ENCODE measurements at regions not wholly inside any gene's neighbourhood (a gene's known extent, or its start where the extent isn't known, plus 50 kb on each side); places are given as distances from the start of the nearest gene placed in this dataset.

DNA sequence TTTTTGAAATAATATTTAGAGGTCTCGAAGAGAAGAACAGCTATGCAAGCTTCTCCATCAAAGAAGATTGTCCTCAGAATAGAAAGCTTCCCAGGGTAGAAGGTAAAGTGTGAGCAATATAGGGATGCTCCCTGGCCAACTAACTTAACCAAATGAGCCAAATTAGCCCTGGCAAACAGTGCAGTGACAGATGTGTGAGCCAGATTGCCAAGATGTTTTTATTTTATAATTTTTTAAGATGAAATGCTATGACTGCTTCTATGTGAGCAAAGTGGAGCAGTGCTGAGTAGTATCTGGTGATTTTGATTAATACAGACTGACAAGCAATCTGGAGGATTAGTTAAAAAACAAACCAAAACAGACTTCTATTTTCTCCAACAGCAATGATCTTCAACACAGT lies 202.1 kb downstream of the NOVA1 start:
- no peak for DNase-seq

DNA sequence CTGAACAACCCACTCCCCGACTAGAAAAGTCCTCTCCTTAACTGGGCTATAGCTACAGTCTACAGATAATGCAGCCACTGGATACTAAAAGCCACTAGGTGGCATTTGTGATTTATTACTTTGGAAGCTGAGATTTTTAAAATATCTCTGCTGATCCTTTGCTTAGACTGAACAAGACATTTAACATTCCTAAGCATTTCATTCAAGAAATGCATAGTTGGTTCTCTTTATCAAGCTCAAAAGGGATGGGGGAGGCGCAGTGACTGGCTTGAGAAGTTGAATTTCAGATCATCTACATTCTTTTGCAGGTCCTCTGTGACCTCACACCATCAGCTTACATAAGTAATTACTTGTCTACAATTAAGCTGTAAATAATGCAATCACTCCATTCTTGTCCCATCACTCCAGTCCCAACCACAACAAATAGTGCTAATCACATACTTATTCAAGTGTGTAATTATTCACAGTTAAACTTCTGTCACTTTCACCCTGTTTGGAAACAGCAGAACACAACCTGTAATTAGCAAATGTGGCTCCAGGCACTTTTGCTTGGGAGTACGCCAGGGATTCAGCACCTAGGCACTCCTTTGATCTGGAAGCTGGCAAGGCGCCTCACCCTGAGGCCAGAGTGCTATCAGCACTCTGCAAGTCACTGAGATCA lies 203.6 kb downstream of the NOVA1 start:
- no peak for DNase-seq

DNA sequence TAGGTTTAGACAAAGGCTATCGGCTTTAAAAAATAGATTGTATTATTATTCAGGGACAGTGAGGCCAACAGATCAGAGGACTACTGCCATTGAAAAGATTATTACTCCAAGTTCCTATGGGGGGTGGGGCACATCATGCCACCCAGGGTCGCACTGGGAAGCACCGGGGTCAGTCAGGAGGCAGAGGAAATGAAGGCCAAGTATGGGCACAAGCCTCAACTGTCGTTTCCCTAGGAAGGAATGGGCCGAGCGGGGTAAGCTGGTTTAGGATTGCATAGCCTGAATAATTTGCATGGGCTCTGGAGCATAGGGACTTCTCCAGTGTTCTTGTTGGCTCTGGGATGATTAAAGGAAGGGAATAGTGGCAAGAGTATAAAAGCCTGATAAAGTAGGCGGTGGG lies 205.3 kb downstream of the NOVA1 start:
- no peak for DNase-seq

DNA sequence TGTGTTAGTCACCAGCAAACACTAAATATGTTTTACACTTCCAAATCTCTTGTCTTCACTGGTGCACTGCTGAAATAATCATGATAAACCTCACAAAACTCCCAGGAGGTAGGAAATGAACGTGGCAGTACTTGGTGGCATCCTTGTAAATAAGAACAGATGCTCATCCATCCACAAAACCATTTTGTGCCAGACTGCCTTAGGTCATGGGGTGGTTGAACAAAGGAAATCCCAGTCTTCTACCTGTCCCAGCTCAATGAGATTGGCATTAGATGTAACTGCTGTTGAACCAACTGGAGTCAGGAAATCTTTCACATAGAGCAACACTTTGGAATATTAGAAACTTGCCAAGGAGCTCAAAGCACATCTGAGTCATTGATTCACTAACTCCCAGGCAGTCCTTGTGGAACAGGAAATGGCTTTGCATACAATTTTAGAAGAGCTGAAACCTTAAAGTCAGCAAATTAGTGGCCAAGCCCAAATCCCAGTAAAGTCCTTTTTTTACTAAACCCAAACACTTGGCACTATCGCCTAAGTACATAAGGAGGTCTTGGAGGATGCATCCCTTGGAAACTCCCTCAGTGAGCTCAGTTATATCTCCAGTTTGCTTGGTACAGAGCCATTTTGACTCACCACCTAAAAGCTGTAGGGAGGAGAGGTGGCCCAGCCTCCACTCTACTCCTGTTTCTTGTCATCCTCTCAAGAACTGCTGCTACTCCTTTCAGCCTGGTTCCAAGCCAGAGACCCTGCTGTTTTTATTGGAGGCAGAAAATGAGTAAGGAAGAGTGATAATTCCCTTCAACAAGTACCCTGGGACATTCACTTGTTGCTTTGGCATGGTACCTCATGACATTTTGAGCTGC lies 208.0 kb downstream of the NOVA1 start:
- no peak for DNase-seq

DNA sequence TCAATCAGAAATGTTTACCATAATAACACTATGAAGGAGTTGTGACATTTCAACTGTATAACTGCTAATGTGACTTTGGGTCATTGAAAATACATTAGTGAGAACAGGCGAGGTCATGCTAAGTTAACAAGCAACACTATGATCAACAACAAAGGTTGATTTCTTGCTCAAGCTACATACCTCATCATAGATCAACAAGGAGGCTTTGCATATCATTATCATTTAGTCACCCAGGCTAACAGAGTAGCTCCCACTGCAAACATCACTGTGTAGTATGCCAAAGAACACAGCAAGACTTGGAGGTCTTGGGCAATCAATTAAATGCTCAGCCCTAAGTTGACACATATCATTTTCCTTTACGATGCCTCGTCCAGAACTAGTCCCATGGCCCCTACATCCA lies 212.5 kb downstream of the NOVA1 start:
- DNase-seq = no peak

DNA sequence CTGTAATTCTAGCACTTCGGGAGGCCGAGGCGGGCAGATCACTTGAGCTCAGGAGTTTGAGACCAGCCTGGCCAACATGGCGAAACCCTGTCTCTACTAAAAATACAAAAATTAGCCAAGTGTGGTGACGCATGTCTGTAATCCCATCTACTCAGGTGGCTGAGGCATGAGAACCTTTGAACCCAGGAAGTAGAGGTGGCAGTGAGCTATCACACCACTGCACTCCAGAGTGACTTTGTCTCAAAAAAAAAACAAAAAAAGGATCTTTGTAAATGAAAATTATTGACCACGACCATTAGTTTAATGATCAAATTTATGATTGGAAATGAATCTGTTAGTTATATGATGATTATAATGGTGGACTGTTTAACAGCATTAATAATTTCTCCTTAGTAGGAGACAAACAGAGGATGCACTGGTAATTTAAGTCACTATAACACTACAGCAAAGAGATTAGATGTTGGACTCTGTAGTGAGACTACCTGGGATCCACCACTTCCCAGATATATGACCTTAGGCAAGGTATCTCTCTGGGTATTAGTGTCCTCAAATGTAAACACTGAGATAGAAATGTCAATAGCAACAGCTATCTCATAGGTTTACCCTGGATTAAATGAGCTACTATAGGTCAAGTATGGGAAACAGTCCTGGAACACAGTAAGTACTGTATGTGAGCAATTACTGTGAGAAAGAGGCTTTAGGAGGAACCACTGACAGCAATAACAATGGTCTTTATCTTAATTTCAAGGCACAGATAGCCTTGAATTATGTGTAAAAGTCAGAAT lies 214.7 kb downstream of the NOVA1 start:
- DNase-seq = no peak

DNA sequence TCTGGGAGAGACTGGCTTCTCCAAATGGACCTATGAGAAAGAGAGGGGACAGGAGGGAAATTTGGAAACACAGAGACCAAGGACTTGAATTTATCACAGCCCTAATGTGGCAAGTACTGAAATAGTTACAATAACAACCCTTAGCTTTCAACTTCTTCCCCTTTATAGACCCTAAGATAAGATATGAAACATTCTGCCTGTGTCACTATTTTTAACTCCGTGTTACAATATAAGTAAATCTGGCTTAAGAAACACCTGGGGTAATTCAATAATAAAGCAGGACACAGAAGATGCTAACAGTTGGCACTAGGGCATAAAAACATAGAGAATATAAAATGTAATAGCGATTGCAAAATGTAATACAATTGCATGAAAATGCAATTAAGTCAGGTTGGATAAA lies 216.4 kb downstream of the NOVA1 start:
- no peak for DNase-seq

DNA sequence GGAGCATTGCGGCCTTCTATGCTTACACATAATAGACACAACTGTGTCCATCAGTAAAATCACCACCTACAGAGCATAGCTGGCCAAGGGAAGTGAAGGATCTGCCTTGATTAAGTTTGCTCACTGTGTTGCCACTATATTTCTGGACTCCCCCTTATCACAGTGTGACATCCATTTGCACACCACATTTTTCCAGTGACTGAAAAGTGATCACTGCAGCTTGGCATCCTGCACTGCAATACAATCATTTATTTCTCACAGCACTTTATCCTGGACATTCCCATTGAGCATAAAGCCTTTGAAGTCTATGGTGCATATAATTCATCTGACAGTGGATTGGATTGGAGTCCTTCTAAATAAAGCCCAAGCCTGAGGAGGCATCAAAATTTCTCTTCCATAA lies 217.2 kb downstream of the NOVA1 start:
- no peak for DNase-seq

DNA sequence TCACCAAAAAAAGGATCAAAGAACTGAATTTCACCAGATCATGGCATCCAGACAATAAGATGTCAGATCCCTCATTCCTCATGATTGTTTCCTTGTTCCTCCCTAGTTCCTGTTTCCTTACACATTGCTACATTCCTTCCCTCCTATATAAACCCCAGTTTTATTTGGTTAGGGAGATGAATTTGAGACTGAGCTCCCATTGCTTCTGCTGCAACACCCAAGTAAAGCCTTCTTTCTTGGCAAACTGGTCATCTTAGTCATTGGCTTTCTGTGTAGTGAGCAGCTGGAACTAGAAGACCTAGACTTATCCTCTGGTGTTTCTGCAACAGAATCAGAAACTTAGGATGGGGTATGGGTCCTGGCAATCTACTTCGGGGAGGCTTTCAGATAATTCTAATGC lies 217.9 kb downstream of the NOVA1 start:
- no peak for DNase-seq

DNA sequence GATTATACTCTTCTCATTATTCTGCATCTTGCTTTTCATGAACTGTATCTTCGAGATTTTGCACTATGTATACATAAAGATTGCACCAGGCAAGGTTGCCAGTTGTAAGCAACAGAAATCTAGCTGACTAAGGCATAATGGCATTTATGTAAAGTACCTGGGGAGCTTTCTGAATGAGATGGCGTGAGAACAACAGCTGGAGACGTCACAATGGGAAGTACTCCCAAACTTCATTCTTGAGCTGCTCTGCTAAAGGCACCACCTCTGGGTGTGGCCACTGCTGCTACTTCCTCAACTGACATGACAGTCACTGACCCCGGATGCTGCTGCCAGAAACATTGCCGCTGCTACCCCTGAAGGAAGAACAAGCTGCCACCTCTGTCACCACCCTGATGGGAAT lies 220.7 kb downstream of the NOVA1 start:
- no peak for DNase-seq

DNA sequence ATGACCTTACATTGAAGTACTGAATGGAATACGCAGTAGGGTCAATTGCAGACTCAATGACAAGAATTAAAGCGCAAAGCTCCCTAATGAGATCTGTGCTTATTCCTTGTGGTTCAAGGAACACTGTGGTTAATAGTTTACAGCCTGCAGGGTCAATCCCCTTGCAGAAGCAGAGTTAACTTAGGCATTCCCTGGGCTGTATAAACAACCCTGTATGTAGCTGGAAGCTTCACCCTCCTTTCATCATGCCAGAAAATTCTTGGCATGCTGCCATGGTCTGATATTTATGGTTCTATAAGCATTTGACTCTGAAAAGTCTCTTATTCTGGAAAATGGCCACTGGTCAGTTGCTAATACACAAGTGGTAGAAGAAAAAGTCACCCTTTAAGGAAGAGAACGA lies 227.7 kb downstream of the NOVA1 start:
- no peak for DNase-seq

DNA sequence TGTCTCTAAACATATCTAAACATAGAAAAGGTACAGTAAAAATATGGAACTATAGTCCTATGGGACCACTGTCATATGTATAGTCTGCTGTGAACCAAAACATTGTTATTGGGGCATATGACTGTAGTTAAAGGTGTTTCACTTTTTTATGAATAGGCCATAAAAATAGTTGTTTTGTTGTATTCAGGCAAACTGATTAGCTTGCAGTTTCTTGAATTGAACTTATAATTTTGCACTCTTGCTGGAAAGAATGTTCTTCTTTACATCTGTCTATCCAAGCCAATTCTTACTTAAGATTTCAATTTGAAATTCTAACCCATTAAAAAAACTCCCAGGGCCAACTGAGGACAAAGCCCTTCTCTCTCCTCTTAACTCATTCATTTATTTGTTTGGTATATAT lies 234.1 kb downstream of the NOVA1 start:
- no peak for DNase-seq

DNA sequence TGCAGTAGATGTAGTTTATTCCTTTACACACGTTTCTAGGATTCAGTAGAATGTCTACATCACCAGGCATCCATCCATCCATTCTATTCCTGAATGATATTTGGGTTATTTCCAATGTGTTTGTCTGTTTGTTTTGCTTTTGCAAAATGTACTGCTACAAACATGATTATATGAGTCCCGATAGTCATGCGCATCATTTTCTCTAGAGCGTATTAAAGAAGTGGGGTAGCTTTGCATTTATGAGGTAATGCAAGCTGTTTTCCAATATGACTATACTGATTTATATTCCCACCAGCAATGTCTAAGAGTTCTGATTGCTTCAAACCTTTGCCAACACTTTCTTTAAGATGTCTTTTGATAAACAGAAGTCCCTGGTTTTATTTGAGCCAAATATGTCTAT lies 253.2 kb downstream of the NOVA1 start:
- no peak for DNase-seq

DNA sequence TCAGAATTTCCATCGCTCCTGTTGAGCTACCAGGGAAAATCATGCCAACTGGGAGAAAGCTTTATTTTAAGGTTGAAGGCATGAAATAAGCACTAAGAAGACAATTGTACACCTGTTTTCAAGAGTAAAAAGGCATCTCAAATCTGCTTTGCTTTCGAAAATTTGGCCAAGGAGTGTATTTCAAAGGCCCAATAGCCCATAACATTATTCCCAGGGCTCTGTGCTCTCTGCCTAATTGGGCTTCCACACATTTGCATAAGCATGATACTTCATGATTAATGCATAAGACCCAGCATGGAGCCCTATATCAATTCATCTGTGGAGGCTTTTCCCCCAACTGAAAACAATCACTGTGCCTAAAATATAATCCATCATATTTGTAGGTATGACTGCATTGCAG lies 258.5 kb downstream of the NOVA1 start:
- DNase-seq = no peak

DNA sequence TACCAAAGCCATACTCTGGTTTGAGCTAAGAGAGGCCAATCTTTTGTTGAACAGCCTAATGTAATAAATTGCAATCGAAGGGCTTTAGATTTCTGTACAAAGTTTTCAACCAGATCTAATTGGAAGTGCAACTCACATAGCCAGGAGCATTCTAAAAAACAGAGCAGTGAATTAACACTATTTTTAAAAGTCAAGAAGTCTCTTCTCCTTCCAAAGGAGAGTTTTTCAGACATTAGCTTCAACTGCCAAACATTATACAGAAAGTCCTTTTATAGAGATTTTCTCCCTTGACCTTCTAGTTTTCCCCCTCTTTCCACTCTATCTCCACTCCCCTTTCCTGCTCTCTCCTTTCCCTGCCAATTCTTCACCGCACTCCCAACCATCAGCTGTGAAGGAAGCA lies 259.6 kb downstream of the NOVA1 start:
- no peak for DNase-seq

DNA sequence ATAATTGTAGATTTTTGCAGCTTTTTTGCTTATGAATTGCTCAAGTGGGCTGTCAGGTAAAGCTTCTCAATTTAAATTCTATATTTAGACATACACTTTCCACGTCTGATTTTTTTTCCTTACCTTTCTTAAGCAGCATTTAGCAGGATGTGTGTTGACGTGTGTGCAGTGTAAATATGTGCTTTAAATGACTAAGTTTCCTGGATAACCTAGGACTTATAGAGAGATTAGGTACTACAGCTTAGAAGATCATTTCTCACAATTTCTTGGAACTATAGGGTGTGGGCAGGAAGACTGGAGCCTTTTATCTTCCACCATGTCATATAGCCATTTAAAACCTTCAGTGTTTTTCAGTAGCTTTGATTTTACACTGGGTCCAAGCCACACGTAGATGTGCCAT lies 263.5 kb downstream of the NOVA1 start:
- no peak for DNase-seq

DNA sequence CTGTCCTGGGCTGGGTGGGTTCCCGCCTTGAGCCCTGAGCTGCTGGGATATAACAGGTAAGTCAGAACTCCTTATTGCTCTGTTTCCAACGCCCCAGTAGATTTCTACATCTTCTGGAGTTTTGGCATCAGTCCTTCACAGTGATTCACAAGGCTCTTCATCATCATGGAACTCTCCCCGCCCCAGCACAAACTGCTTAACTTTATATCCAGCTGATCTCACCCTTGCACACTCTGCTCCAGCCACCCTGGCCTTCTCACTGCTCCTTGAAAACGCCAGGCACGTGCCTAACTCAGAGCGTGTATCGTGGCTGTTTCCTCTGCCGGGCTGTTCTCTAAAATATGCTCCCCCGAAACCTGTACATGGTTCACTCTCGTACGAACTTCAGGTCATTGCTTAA lies 264.9 kb downstream of the NOVA1 start:
- no peak for DNase-seq

DNA sequence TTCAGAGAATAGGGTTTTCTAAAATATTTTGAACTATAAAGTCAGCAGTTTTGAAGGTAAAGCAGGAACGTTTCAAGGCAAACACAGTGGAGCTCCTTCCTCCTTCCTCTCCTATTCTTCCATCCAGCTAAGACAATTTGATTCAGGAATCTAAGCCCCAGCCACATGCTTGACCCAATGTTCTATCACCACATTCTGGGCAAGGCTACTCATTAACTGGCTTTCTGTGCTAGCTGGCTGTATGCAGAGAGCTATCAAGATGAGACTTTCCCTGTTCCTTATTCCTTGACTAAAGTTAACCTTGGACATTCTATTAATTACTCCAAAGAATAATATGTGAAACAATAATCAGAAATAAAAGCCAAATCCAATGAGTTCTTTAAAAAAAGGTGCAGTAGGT lies 266.9 kb downstream of the NOVA1 start:
- DNase-seq = no peak

DNA sequence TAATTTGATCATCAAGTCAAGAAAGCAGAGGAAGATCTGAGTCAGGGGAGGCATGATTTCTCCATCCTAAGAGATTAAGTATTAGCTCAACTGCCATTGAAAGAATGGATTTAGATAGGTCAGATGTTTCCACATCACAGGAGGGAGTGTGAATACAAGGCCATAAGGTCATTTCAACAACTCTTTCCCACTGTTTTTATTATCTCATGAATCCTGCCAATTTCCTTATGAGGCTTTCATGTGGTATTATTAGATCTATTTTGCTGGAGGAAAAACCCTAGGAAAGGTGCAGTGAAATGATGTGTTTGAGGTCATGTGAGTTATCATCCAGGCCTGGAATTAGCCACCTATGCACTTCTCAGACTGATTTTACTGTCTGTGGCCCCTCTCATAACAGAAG lies 269.0 kb downstream of the NOVA1 start:
- no peak for DNase-seq

DNA sequence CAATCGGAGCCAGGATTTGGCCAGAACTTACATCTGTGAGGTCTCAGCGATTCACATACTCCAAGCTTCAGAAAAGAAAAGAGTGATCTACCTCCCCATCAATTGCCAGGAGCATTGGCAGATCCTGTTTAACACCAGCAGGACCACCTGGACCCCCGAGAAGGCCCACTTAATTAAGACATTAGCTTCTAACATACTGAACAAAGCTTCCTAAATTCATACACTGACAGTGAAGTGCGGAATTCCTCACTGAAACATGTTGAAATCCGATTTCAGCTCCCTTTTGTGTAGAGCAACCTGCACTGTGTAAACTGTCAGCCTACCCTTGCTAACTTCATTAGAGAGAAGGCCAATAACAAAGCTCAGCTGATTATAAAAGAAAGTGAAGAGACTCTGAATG lies 274.0 kb downstream of the NOVA1 start:
- DNase-seq = no peak

DNA sequence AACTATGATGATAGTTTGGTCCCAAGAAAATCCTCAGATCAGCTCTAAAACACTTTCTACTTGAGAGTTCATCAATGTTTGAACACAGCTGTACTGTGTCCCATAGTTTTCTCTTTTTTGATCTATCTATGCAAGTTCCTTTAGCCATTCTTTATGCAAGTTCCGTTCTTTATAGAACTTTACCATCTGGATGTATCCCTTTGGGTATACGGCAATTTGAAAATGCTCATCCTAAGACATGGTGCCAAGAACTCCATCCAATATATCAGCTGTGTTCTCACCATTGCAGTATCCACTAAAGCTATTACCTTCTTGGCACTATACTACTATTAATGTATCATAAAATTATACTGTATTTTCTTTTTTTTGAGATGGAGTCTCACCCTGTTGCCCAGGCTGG lies 276.9 kb downstream of the NOVA1 start:
- no peak for DNase-seq

DNA sequence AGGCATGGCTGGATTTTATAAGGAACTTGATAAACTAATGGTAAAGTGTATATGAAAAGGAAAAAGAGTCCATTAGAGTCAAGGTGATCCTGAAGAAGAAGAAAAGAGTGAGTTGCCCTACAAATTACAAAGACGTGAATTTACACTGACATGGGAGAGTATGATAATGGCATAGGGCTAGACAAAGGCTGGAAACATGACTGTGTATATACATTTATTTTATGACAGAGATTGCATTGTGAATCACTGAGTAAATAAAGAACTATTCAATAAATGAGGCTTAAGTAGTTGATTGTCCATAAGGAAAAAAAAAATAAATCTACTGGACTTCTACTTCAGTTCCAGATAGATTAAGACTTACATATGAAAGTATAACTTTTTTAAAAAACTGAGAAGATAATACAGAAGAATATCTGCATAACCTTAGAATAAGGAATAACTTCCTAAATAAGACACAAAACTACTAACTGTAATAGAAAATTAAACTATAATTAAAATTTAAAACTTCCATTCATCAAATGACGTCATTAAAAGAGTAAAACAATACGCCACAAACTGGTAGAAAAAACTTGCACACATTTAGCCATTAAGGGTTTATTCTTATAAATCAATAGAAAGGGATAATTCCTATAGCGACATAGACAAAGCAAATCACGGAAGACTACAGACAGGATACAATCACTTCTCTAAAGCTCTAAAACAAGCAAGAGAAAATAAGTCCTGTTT lies 278.5 kb downstream of the NOVA1 start:
- no peak for DNase-seq

DNA sequence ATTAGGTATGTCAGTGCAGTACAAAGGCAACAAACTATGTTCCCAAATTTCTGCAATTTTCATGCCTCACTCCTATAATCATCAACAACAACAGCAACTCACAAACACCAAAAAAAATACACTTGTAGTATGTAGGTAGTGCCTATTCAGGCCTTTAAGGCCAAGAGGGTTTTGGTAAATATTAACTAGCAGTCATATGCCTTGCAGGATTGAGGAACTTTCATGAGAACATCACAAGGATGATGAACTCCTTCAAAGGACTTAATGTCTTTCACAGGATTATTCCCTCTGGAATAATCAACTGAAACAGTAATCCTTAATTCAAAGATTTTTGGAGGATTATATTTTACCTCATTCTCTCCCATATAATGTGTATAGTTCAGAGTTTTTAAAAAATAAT lies 293.8 kb downstream of the NOVA1 start:
- no peak for DNase-seq

Data from GDM1 (cell line).